ENCODE measurements at regions not wholly inside any gene's neighbourhood (a gene's known extent, or its start where the extent isn't known, plus 50 kb on each side); places are given as distances from the start of the nearest gene placed in this dataset.

- H3K4me1 ChIP-seq (ENCODE audit: low read length): no peaks in the 10 kb centered on the region
- no peak overlapping the region for H2AFZ ChIP-seq (ENCODE audit: low read depth, low read length)
- no peaks in the 10 kb centered on the region for H3K36me3 ChIP-seq (replicated peaks; ENCODE audit: low read depth, low read length)
- H3K27me3 ChIP-seq (ENCODE audit: low read depth, low read length): no peaks in the 10 kb centered on the region
- no peaks in the 10 kb centered on the region for H4K20me1 ChIP-seq (ENCODE audit: insufficient read depth, low read length)
- no peaks in the 10 kb centered on the region for H3K79me2 ChIP-seq (ENCODE audit: low read length)
- H3K9me3 ChIP-seq (ENCODE audit: insufficient read depth, low read length): no peaks in the 10 kb centered on the region
- H3K27ac ChIP-seq (ENCODE audit: low read length): no peak overlapping the region
- no peak overlapping the region for H3K9ac ChIP-seq (ENCODE audit: low read length)
- no peak for TF ChIP-seq EZH2phosphoT487 (IDR thresholded peaks at IDR 0.05; ENCODE audit: low read depth)
- TF ChIP-seq CTCF (IDR thresholded peaks at IDR 0.05; ENCODE audit: low read depth, low read length): no peak
- H3K4me2 ChIP-seq (ENCODE audit: low read length): no peak overlapping the region
- H3K4me3 ChIP-seq (ENCODE audit: low read length): no peak overlapping the region
Measured at GRCh38 chr2:129296396-129296795, 683.1 kb upstream of the RAB6C start.

GRCh38 chr2:129296806-129297205, 682.7 kb upstream of the RAB6C start:
- no peak overlapping the region for H3K9ac ChIP-seq (ENCODE audit: low read length)
- H3K9me3 ChIP-seq (ENCODE audit: insufficient read depth, low read length): no peaks in the 10 kb centered on the region
- no peaks in the 10 kb centered on the region for H4K20me1 ChIP-seq (ENCODE audit: insufficient read depth, low read length)
- no peak overlapping the region for H3K4me2 ChIP-seq (ENCODE audit: low read length)
- no peaks in the 10 kb centered on the region for H3K4me1 ChIP-seq (ENCODE audit: low read length)
- H3K27me3 ChIP-seq (ENCODE audit: low read depth, low read length): no peaks in the 10 kb centered on the region
- TF ChIP-seq EZH2phosphoT487 (IDR thresholded peaks at IDR 0.05; ENCODE audit: low read depth) (no peak), CTCF (IDR thresholded peaks at IDR 0.05; ENCODE audit: low read depth, low read length) (no peak)
- no peaks in the 10 kb centered on the region for H3K79me2 ChIP-seq (ENCODE audit: low read length)
- H2AFZ ChIP-seq (ENCODE audit: low read depth, low read length): no peak overlapping the region
- H3K4me3 ChIP-seq (ENCODE audit: low read length): no peak overlapping the region
- no peak overlapping the region for H3K27ac ChIP-seq (ENCODE audit: low read length)
- no peaks in the 10 kb centered on the region for H3K36me3 ChIP-seq (replicated peaks; ENCODE audit: low read depth, low read length)

GRCh38 chr2:129297430-129297829, 682.0 kb upstream of the RAB6C start:
- TF ChIP-seq CTCF (IDR thresholded peaks at IDR 0.05; ENCODE audit: low read depth, low read length): peak; percentile 34
- TF ChIP-seq EZH2phosphoT487 (IDR thresholded peaks at IDR 0.05; ENCODE audit: low read depth): no peak
- no peaks in the 10 kb centered on the region for H4K20me1 ChIP-seq (ENCODE audit: insufficient read depth, low read length)
- H3K27me3 ChIP-seq (ENCODE audit: low read depth, low read length): no peaks in the 10 kb centered on the region; the same call in 1 of the 2 replicates
- no peaks in the 10 kb centered on the region for H3K79me2 ChIP-seq (ENCODE audit: low read length)
- no peak overlapping the region for H3K27ac ChIP-seq (ENCODE audit: low read length)
- H3K9ac ChIP-seq (ENCODE audit: low read length): no peak overlapping the region
- no peak overlapping the region for H3K4me2 ChIP-seq (ENCODE audit: low read length)
- H3K4me3 ChIP-seq (ENCODE audit: low read length): no peak overlapping the region
- no peak overlapping the region for H2AFZ ChIP-seq (ENCODE audit: low read depth, low read length)
- no peaks in the 10 kb centered on the region for H3K36me3 ChIP-seq (replicated peaks; ENCODE audit: low read depth, low read length)
- no peaks in the 10 kb centered on the region for H3K9me3 ChIP-seq (ENCODE audit: insufficient read depth, low read length)
- H3K4me1 ChIP-seq (ENCODE audit: low read length): no peaks in the 10 kb centered on the region

- Histone ChIP-seq H4K20me1 (ENCODE audit: insufficient read depth, low read length) (no peaks in the 10 kb centered on the region), H2AFZ (ENCODE audit: low read depth, low read length) (no peak overlapping the region), H3K27me3 (ENCODE audit: low read depth, low read length) (no peaks in the 10 kb centered on the region; the same call in 1 of the 2 replicates), H3K4me1 (ENCODE audit: low read length) (no peaks in the 10 kb centered on the region), H3K4me2 (ENCODE audit: low read length) (no peak overlapping the region), H3K9ac (ENCODE audit: low read length) (no peak overlapping the region), H3K36me3 (replicated peaks; ENCODE audit: low read depth, low read length) (no peaks in the 10 kb centered on the region), H3K79me2 (ENCODE audit: low read length) (no peaks in the 10 kb centered on the region), H3K4me3 (ENCODE audit: low read length) (no peak overlapping the region), H3K9me3 (ENCODE audit: insufficient read depth, low read length) (no peaks in the 10 kb centered on the region), H3K27ac (ENCODE audit: low read length) (no peak overlapping the region)
- TF ChIP-seq CTCF (IDR thresholded peaks at IDR 0.05; ENCODE audit: low read depth, low read length) (no peak), EZH2phosphoT487 (IDR thresholded peaks at IDR 0.05; ENCODE audit: low read depth) (no peak)
Measured at GRCh38 chr2:129299338-129299737, 680.1 kb upstream of the RAB6C start.
